Activated T-cell treated with anti-CD3 and anti-CD28 coated beads for 24 hours (primary cell): ENCODE measurements at regions not wholly inside any gene's neighbourhood (a gene's known extent, or its start where the extent isn't known, plus 50 kb on each side); places are given as distances from the start of the nearest gene placed in this dataset.
"Not testable (repeated sequence)": the region's sequence is repeated elsewhere in the genome, so short reads cannot be mapped to it uniquely, and the experiment has no call there.

Experiments
- DNase-seq: peaks from one replicate; pipeline ENCODE4 v3.0.0-alpha.2; 2020; ENCODE audit warnings: low read depth

DNA sequence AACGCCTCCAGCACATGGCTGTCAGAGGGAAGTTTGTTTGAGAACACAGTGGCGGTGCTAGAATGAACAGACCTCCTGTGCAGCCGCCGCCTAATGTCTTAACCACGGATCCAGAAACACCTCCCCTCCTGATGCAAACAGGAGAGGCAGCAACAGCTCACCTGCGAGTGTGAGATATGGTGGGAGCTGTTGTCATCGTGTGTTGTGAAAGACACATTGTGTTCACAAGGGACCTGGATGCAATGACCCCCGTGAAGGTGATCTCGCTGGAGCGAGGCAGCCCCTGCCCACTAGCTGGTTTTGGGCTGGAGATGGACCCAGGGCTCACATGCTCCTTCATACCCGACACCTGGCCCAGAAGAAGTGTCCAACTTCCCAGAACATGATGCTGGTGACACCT, 315.3 kb upstream of the C1orf174 start:
- no peak for DNase-seq

DNA sequence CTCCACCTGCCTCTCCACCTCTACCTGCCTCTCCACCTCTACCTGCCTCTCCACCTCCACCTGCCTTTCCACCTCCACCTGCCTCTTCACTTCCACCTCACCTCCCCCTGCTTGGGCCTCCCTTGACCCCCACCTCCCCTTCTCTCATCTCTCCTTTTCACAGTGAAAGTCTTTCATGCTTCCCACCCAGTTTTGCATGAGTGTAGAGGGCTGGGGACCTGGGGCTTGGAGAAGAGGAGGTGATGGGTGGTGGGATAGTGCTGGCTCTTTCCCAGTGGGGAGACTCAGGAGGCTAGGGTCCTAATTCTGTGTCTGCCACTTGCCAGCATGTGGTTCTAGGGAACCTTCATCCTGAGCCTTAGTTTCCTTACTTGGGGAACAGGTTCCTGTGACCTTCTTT, 316.2 kb upstream of the C1orf174 start:
- DNase-seq, result no peak

GRCh38 chr1:4218619-4219018, 318.5 kb upstream of the C1orf174 start:
- no peak for DNase-seq

- no peak for DNase-seq
Observed at GRCh38 chr1:4219111-4219510, 319.0 kb upstream of the C1orf174 start.

- no peak for DNase-seq
Observed at GRCh38 chr1:4219826-4220225, 319.8 kb upstream of the C1orf174 start.

DNA sequence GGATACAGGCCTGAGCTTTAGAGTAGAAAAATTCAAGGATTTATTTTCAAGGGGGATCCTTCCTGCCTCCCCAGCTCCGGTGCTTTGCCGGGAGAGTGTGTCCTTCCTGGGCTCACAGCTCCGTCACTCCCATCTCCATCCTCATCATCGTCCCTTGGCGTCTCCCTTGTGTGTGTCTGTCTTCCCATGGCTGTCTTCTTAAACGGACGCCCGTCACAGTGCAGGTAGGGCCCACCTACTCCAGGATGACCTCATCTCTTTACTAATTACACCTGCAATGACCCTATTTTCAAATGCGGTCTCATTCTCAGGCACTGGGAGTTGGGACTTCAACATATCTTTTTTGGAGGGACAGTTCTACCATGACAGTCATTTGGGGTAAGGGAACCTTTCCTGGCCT, 320.3 kb upstream of the C1orf174 start:
- DNase-seq, result no peak

DNA sequence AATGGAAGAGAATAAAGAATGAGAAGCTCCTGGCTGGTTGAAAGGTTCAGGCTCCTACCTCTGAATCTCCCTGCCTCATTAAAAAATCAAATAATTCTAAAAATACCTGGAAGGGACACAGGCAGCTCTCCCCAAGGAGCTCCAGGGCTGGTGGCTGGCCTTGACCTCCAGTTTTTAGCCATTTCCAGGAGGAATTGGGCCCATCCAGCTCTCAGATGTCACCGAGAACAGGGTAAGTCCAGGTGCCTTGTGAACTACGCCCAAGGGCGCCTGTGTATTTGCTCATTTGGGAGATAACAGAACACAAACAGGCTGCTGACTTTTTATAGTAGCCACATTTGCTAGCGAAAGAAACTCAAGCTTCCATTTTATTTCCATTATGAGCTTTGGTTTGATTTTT, 321.0 kb upstream of the C1orf174 start:
- no peak for DNase-seq

- DNase-seq, result no peak
Observed at GRCh38 chr1:4224684-4225467, 324.8 kb upstream of the C1orf174 start.

- no peak for DNase-seq
Observed at GRCh38 chr1:4227986-4228385, 327.9 kb upstream of the C1orf174 start.

DNA sequence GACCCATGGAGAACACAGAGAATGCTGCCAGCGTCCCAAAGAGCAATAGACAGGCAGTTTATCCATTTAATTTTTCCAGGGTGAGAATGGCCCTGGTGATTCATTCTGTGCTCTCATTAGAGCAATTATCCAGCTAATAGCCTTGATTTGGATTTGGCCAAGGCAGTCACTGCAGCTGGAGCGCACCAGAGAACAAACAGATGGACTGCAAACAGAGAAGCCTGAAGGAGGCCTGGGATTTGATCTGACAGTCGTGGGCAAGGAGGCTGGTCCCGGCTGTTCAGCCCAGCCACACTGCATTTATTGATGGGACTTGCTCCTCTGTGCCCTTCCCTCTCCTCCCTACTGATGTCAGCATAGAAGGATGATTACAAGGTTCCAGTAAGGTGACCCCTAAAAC, 353.9 kb upstream of the C1orf174 start:
- DNase-seq, result no peak

GRCh38 chr1:4256351-4256750, 356.3 kb upstream of the C1orf174 start:
- no peak for DNase-seq

DNA sequence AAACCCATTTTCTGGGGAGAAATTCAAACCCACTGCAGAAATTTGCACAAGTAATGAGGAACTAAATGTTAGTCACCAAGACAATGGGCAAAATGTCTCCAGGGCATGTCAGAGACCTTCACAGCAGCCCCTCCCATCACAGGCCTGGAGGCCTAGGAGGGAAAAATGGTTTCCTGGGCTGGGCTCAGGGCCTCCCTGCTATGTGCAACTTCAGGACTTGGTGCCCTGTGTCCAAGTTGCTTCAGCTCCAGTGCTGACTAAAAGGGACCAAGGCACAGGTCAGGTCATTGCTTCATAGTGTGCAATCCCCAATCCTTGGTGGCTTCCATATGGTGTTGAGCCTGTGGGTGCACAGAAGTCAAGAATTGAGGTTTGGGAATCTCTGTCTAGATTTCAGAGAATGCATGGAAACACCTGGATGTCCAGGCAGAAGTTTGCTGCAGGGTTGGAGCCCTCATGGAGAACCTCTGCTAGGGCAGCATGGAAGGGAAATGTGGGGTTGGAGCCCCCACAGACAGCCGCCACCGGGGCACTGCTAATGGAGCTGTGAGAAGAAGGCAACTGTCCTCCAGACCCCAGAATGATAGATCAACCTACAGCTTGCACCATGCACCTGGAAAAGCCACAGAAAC, 358.2 kb upstream of the C1orf174 start:
- DNase-seq, result not testable (repeated sequence)

GRCh38 chr1:4261327-4261726, 361.3 kb upstream of the C1orf174 start:
- no peak for DNase-seq

GRCh38 chr1:4262665-4263064, 362.6 kb upstream of the C1orf174 start:
- DNase-seq, result no peak

DNA sequence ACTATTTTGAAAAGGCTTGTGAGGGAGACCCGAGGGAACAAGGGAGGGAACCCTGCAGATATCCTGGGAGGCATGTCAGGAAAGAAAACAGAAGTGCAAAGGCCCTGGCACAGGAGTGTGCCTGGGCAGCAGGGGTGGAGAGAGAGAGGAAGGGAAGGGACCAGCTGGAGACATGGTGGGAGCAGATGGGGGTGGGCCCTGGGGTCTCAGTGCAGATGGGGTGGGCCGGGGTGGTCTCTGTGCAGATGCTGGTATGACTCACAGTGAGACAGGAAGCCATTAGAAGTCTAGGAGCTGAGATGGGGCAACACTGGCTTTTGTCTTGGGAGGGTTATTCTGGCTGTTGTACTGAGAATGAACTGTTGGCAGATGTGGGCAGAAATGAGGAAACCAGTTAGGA, 363.6 kb upstream of the C1orf174 start:
- no peak for DNase-seq

- no peak for DNase-seq
Observed at GRCh38 chr1:4265836-4266235, 365.8 kb upstream of the C1orf174 start.

GRCh38 chr1:4267381-4268261, 367.5 kb upstream of the C1orf174 start:
- no peak for DNase-seq

- DNase-seq, result no peak
Observed at GRCh38 chr1:4268262-4268888, 368.3 kb upstream of the C1orf174 start.

- DNase-seq, result no peak
Observed at GRCh38 chr1:4268889-4269284, 368.8 kb upstream of the C1orf174 start.

DNA sequence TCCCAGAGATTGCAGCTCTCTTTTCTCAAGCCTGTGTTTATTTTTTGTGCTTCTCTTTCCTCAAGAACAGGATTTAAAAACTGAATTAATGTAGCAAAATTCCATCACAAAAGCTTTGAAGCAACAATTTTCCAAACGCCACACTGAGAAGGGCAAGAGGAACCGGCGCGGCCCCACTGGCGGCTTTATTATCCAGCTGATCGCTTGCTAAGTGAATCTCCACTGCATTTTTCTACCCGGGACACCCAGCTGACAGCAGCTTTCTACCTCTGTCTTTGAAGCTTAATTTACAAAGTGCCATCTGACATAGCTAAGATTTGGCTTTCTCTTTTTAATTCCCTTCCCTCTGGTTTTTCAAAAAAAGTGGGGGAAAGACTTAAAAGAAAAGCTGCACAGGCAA, 369.3 kb upstream of the C1orf174 start:
- DNase-seq, result no peak

GRCh38 chr1:4269952-4270570, 370.0 kb upstream of the C1orf174 start:
- no peak for DNase-seq
